Endothelial cell of umbilical vein (primary cell): ENCODE measurements at regions not wholly inside any gene's neighbourhood (a gene's known extent, or its start where the extent isn't known, plus 50 kb on each side); places are given as distances from the start of the nearest gene placed in this dataset.

Experiments used
- BruUV-seq: library from RNA; stranded (reverse); fragments of 400-500 nt; replicated peaks from 2 replicates; lab custom pipeline; 2021; lab: Mats Ljungman, UMichigan
- CTCF ChIA-PET: fragments of 300-600, 350-600 bp; sonication (Branson Sonifier 250); formaldehyde crosslinking; loops from one replicate; lab custom pipeline; 2021; ENCODE audit warnings: antibody characterized with exemption, inconsistent platforms; lab: Charles Lee
- POLR2A ChIA-PET: fragments of 300-600, 350-600 bp; sonication (Branson Sonifier 250); formaldehyde crosslinking; loops from one replicate; lab custom pipeline; 2021; ENCODE audit warnings: antibody characterized with exemption, inconsistent platforms; lab: Charles Lee
- DNase-seq: peaks from one replicate; pipeline ENCODE4 v3.0.0-alpha.2; 2011; ENCODE audit warnings: low read depth, low spot score
- FAIRE-seq: peaks from 2 replicates; lab custom pipeline; 2011; peaks lifted over from hg19 to GRCh38; lab: Jason Lieb, UNC
- H2AFZ ChIP-seq: 2 replicates; pipeline ENCODE4 v1.6.0; 2012; ENCODE audit warnings: low read depth, low read length, control low read depth, inconsistent platforms
- H3K27ac ChIP-seq: 2 replicates; pipeline ENCODE4 v1.5.1; 2011; ENCODE audit warnings: low read depth, mild to moderate bottlenecking, control low read depth, low read length, moderate library complexity; ENCODE audit not compliant: insufficient read depth
- H3K27me3 ChIP-seq, 2 experiments: 2 replicates each; pipeline versions ENCODE4 v1.6.0 to v1.6.1; 2011; ENCODE audit warnings: low read length in 2 of 2, mixed read lengths in 1 of 2; ENCODE audit not compliant: control insufficient read depth in 2 of 2, insufficient read depth in 2 of 2
- H3K36me3 ChIP-seq, 2 experiments: 2 replicates in 1 of 2; 3 replicates in 1 of 2; pipeline ENCODE4 v1.5.1; 2011; ENCODE audit warnings: low read length in 2 of 2, mild to moderate bottlenecking in 1 of 2, moderate library complexity in 1 of 2; ENCODE audit not compliant: control insufficient read depth in 2 of 2, insufficient read depth in 2 of 2; ENCODE audit errors: extremely low read depth in 1 of 2
- H3K4me1 ChIP-seq: 3 replicates; pipeline ENCODE4 v1.5.1; 2011; ENCODE audit warnings: mild to moderate bottlenecking, low read length; ENCODE audit not compliant: control insufficient read depth, insufficient read depth; ENCODE audit errors: extremely low read depth
- H3K4me2 ChIP-seq: 2 replicates; pipeline ENCODE4 v1.6.1; 2011; ENCODE audit warnings: low read length, control low read depth, mixed read lengths; ENCODE audit not compliant: insufficient read depth
- H3K4me3 ChIP-seq, 3 experiments: fragments of 200-600 bp in 1 of 3; sonication (generic), shearing (Covaris generic) in 1 of 3; replicated peaks in 1 of 3; 2 replicates each; pipeline ENCODE4 v1.5.1; 2011 to 2016; ENCODE audit warnings: control low read depth in 3 of 3, low read length in 3 of 3, mild to moderate bottlenecking in 2 of 3, inconsistent platforms in 1 of 3, low read depth in 1 of 3, moderate library complexity in 1 of 3; ENCODE audit not compliant: insufficient read depth in 1 of 3
- H3K79me2 ChIP-seq: 2 replicates; pipeline ENCODE4 v1.6.0; 2012; ENCODE audit warnings: low read length, inconsistent platforms; ENCODE audit not compliant: control insufficient read depth, insufficient read depth
- H3K9ac ChIP-seq: replicated peaks from 2 replicates; pipeline ENCODE3; 2011; ENCODE audit warnings: low read length, control low read depth; ENCODE audit not compliant: insufficient read depth; ENCODE audit errors: extremely low read depth
- H3K9me1 ChIP-seq: replicated peaks from 3 replicates; pipeline ENCODE4 v1.6.0; 2011; ENCODE audit warnings: mild to moderate bottlenecking, low read length; ENCODE audit not compliant: control insufficient read depth, insufficient read depth; ENCODE audit errors: extremely low read depth
- H3K9me3 ChIP-seq: replicated peaks from 2 replicates; pipeline ENCODE4 v1.5.1; 2012; ENCODE audit warnings: low read length, inconsistent platforms; ENCODE audit not compliant: control insufficient read depth, insufficient read depth
- H4K20me1 ChIP-seq: replicated peaks from 2 replicates; pipeline ENCODE3; 2011; ENCODE audit warnings: mild to moderate bottlenecking, low read length; ENCODE audit not compliant: control insufficient read depth, insufficient read depth; ENCODE audit errors: extremely low read depth
- EZH2 ChIP-seq: IDR thresholded peaks from 2 replicates; pipeline ENCODE4 v1.6.1; 2012; ENCODE audit warnings: borderline replicate concordance, low read depth, mild to moderate bottlenecking, moderate library complexity, low read length, inconsistent platforms; ENCODE audit not compliant: severe bottlenecking
- FOS ChIP-seq: IDR thresholded peaks from 2 replicates; pipeline ENCODE4 v1.6.1; 2011; ENCODE audit warnings: mild to moderate bottlenecking, low read length, moderate library complexity, borderline replicate concordance; ENCODE audit not compliant: insufficient read depth
- MAX ChIP-seq: IDR thresholded peaks from 2 replicates; pipeline ENCODE4 v1.6.1; 2011; ENCODE audit not compliant: insufficient read depth, insufficient read length
- POLR2AphosphoS5 ChIP-seq: IDR thresholded peaks from 2 replicates; pipeline ENCODE4 v1.6.1; 2012; ENCODE audit warnings: low read depth, mild to moderate bottlenecking, control low read depth, low read length, moderate library complexity; ENCODE audit not compliant: insufficient read depth
- dilution Hi-C: fragments of 300-500 bp; cut with MboI; formaldehyde crosslinking; loops from one replicate; pipeline ENCODE4 v1.15.0; 2019; ENCODE audit warnings: low sequenced_read_pairs; ENCODE audit not compliant: extremely low pct_ligation_motif_present
- intact Hi-C: fragments of 100-400 bp; cut with micrococcal nuclease; formaldehyde crosslinking; loops from one replicate; pipeline ENCODE4 v1.10.0; 2022
- TF ChIP-seq, protein P1 (sequence below), 2 donors: IDR thresholded peaks; 1 replicate in 1 of 2; 2 replicates in 1 of 2; pipeline ENCODE4 v1.5.1; 2011; ENCODE audit warnings: low read length in 2 of 2, mild to moderate bottlenecking in 2 of 2, moderate library complexity in 2 of 2, control low read depth in 1 of 2, inconsistent platforms in 1 of 2, low read depth in 1 of 2; ENCODE audit not compliant: insufficient read depth in 1 of 2; ENCODE audit errors: extremely low read depth in 1 of 2

GRCh38 chr4:11514779-11515419, 86.2 kb upstream of the HS3ST1 start:
- Histone ChIP-seq H3K79me2 (no peaks in the 10 kb centered on the region), H3K9ac (peak overlapping the region; percentile 0), H3K4me3 (no peak overlapping the region), H3K4me1 (peaks cover 8% of the 10 kb centered on the region), H3K4me2 (peak overlapping the region; percentile 63), H3K27me3 (no peaks in the 10 kb centered on the region), H4K20me1 (no peaks in the 10 kb centered on the region), H3K27ac (peak overlapping the region; percentile 2), H2AFZ (peak overlapping the region; percentile 45), H3K9me1 (no peaks in the 10 kb centered on the region), H3K9me3 (no peaks in the 10 kb centered on the region), H3K36me3 (no peaks in the 10 kb centered on the region)
- dilution Hi-C loops = no loop called here
- ChIA-PET POLR2A (no interaction called here), CTCF (interaction anchor here (2.0 kb wide), 1 partner anchor 8 kb away, joined by 7 read pairs; no protein-coding TSS in a partner anchor)
- TF ChIP-seq POLR2AphosphoS5 = no peak
- TF ChIP-seq FOS = peak; percentile 59
- FAIRE-seq (peak; percentile 82), DNase-seq (peak; percentile 60)
- intact Hi-C loops = no loop called here
- BruUV-seq = no TSS peak

DNA sequence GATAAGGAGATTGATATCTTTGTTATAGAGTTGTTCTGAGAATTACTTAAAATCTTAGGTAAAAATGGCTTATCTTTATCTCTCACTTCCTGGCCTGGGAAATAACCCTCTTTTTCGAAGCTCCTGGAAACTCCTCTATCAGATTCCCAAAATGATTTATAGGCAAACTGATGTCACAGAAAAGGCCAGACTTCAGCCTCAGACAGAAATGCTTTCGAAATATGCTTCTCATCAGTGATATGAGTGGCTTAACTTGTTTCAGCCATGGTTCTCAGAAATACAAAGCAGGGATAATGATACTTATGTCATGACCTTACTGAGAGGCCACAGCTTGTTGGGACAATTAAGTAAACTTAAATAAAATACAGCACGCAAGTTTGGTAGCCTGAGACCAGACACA, 85.3 kb upstream of the HS3ST1 start:
- Histone ChIP-seq H3K36me3 (no peaks in the 10 kb centered on the region), H3K4me2 (no peak overlapping the region), H2AFZ (no peak overlapping the region), H3K9me1 (no peaks in the 10 kb centered on the region), H3K79me2 (no peaks in the 10 kb centered on the region), H3K27me3 (no peaks in the 10 kb centered on the region), H3K4me3 (no peak overlapping the region), H4K20me1 (no peaks in the 10 kb centered on the region), H3K27ac (no peak overlapping the region), H3K9me3 (no peaks in the 10 kb centered on the region), H3K4me1 (peaks cover 8% of the 10 kb centered on the region), H3K9ac (no peak overlapping the region)
- FAIRE-seq (no peak), DNase-seq (no peak)
- dilution Hi-C loops = no loop called here
- intact Hi-C loops = no loop called here
- CTCF ChIA-PET = interaction anchor here (1.4 kb wide), 1 partner anchor 39 kb away, joined by 3 read pairs; no protein-coding TSS in a partner anchor
- TF ChIP-seq FOS (no peak), MAX (no peak), EZH2 (no peak)
- TF ChIP-seq, protein P1, sequence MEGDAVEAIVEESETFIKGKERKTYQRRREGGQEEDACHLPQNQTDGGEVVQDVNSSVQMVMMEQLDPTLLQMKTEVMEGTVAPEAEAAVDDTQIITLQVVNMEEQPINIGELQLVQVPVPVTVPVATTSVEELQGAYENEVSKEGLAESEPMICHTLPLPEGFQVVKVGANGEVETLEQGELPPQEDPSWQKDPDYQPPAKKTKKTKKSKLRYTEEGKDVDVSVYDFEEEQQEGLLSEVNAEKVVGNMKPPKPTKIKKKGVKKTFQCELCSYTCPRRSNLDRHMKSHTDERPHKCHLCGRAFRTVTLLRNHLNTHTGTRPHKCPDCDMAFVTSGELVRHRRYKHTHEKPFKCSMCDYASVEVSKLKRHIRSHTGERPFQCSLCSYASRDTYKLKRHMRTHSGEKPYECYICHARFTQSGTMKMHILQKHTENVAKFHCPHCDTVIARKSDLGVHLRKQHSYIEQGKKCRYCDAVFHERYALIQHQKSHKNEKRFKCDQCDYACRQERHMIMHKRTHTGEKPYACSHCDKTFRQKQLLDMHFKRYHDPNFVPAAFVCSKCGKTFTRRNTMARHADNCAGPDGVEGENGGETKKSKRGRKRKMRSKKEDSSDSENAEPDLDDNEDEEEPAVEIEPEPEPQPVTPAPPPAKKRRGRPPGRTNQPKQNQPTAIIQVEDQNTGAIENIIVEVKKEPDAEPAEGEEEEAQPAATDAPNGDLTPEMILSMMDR (IDR thresholded peaks at IDR 0.05; ENCODE audit: extremely low read depth in 1 of 2, insufficient read depth in 1 of 2, low read depth in 1 of 2, low read length in 2 of 2) = no peak
- BruUV-seq = no TSS peak
- POLR2A ChIA-PET = no interaction called here
